ENCODE measurements at regions not wholly inside any gene's neighbourhood (a gene's known extent, or its start where the extent isn't known, plus 50 kb on each side); places are given as distances from the start of the nearest gene placed in this dataset.
"Not testable (repeated sequence)": the region's sequence is repeated elsewhere in the genome, so short reads cannot be mapped to it uniquely, and the experiment has no call there.

- not testable (repeated sequence) for TF ChIP-seq POLR2A (IDR thresholded peaks at IDR 0.05; ENCODE audit: control extremely low read depth in 1 of 2, low read depth in 2 of 2, low read length in 2 of 2); EZH2 (IDR thresholded peaks at IDR 0.05; ENCODE audit: low read depth, low read length, severe bottlenecking); CTCF (IDR thresholded peaks at IDR 0.05; ENCODE audit: control extremely low read depth in 1 of 3, insufficient read depth in 1 of 3, low read depth in 1 of 3, low read length in 3 of 3); POLR2AphosphoS5 (IDR thresholded peaks at IDR 0.05; ENCODE audit: low read depth, low read length); YY1 (IDR thresholded peaks at IDR 0.05; ENCODE audit: low read depth, low read length); TAF1 (IDR thresholded peaks at IDR 0.05; ENCODE audit: low read depth, low read length); CHD2 (IDR thresholded peaks at IDR 0.05; ENCODE audit: low read length); PHF8 (conservative IDR thresholded peaks at IDR 0.05; ENCODE audit: low read depth, low read length)
- TF ChIP-seq, protein P1, sequence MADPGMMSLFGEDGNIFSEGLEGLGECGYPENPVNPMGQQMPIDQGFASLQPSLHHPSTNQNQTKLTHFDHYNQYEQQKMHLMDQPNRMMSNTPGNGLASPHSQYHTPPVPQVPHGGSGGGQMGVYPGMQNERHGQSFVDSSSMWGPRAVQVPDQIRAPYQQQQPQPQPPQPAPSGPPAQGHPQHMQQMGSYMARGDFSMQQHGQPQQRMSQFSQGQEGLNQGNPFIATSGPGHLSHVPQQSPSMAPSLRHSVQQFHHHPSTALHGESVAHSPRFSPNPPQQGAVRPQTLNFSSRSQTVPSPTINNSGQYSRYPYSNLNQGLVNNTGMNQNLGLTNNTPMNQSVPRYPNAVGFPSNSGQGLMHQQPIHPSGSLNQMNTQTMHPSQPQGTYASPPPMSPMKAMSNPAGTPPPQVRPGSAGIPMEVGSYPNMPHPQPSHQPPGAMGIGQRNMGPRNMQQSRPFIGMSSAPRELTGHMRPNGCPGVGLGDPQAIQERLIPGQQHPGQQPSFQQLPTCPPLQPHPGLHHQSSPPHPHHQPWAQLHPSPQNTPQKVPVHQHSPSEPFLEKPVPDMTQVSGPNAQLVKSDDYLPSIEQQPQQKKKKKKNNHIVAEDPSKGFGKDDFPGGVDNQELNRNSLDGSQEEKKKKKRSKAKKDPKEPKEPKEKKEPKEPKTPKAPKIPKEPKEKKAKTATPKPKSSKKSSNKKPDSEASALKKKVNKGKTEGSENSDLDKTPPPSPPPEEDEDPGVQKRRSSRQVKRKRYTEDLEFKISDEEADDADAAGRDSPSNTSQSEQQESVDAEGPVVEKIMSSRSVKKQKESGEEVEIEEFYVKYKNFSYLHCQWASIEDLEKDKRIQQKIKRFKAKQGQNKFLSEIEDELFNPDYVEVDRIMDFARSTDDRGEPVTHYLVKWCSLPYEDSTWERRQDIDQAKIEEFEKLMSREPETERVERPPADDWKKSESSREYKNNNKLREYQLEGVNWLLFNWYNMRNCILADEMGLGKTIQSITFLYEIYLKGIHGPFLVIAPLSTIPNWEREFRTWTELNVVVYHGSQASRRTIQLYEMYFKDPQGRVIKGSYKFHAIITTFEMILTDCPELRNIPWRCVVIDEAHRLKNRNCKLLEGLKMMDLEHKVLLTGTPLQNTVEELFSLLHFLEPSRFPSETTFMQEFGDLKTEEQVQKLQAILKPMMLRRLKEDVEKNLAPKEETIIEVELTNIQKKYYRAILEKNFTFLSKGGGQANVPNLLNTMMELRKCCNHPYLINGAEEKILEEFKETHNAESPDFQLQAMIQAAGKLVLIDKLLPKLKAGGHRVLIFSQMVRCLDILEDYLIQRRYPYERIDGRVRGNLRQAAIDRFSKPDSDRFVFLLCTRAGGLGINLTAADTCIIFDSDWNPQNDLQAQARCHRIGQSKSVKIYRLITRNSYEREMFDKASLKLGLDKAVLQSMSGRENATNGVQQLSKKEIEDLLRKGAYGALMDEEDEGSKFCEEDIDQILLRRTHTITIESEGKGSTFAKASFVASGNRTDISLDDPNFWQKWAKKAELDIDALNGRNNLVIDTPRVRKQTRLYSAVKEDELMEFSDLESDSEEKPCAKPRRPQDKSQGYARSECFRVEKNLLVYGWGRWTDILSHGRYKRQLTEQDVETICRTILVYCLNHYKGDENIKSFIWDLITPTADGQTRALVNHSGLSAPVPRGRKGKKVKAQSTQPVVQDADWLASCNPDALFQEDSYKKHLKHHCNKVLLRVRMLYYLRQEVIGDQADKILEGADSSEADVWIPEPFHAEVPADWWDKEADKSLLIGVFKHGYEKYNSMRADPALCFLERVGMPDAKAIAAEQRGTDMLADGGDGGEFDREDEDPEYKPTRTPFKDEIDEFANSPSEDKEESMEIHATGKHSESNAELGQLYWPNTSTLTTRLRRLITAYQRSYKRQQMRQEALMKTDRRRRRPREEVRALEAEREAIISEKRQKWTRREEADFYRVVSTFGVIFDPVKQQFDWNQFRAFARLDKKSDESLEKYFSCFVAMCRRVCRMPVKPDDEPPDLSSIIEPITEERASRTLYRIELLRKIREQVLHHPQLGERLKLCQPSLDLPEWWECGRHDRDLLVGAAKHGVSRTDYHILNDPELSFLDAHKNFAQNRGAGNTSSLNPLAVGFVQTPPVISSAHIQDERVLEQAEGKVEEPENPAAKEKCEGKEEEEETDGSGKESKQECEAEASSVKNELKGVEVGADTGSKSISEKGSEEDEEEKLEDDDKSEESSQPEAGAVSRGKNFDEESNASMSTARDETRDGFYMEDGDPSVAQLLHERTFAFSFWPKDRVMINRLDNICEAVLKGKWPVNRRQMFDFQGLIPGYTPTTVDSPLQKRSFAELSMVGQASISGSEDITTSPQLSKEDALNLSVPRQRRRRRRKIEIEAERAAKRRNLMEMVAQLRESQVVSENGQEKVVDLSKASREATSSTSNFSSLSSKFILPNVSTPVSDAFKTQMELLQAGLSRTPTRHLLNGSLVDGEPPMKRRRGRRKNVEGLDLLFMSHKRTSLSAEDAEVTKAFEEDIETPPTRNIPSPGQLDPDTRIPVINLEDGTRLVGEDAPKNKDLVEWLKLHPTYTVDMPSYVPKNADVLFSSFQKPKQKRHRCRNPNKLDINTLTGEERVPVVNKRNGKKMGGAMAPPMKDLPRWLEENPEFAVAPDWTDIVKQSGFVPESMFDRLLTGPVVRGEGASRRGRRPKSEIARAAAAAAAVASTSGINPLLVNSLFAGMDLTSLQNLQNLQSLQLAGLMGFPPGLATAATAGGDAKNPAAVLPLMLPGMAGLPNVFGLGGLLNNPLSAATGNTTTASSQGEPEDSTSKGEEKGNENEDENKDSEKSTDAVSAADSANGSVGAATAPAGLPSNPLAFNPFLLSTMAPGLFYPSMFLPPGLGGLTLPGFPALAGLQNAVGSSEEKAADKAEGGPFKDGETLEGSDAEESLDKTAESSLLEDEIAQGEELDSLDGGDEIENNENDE (IDR thresholded peaks at IDR 0.05; ENCODE audit: insufficient replicate concordance, low read length): not testable (repeated sequence)
Observed at GRCh38 chr2:13308478-13308805, 591.7 kb downstream of the TRIB2 start.

All from H1 (cell line).